ENCODE measurements at regions not wholly inside any gene's neighbourhood (a gene's known extent, or its start where the extent isn't known, plus 50 kb on each side); places are given as distances from the start of the nearest gene placed in this dataset.

DNA sequence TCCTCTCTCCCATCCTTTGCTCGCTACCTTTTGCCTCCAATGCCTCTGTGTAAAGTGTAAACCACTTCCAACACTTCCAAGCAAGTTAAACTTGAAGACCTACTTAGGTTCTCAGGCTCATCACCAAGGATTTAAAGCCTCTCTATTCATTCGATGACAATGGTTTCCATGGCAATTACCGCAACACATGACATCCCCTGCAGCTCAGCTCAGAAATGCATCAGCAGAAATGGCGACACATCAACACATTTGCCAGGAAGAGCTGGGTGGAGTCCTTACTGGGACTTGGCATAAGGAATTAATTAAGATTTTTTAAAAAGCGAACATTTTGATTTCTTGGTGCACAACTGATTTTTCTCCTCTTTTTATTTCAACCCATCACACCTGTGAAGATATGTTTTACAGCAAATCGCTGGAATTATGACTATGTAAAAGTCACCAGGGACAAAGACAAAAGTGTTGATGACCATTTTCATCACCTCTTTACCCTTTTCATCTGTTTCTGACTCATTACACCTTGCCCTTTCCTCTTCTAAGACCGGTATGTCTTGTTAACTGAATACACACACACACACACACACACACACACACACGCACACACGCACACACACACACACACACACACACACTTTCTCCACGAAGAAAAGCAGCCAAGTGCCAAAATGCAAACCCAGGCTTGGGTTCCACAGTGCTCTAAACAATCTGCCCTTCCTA, 453.4 kb upstream of the CELF2 start:
- Mint-ChIP-seq H3K4me3 (no peak overlapping the region), H3K9me3 (peaks cover 5% of the 10 kb centered on the region), H3K4me1 (no peaks in the 10 kb centered on the region), H3K27me3 (peaks cover 32% of the 10 kb centered on the region), H3K36me3 (ENCODE audit: insufficient read depth) (peaks cover 2% of the 10 kb centered on the region), H3K27ac (ENCODE audit: low read depth) (no peak overlapping the region)
- no peak for DNase-seq (ENCODE audit: low spot score in 2 of 2)
- no peak for ATAC-seq (replicated peaks; ENCODE audit: extremely low read depth, poor library complexity, severe bottlenecking)

DNA sequence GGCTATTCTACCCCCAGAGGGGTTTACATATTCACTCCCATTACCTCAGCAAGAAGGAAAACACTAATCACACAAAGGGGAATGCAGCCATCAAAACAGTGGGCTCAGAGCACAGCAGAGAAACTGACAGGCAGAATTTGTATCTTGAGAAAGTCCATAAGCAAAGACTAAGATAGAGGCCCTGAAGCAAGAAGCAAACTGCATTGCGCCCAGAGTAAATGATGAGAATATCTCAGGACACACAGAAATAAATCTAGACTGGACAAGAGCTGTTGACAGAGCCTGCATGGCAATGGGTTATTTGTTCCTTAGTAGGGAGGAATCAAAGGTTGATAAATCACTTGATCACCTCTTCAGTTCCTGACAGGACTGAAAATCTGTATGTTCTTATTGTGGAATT, 440.7 kb upstream of the CELF2 start:
- DNase-seq (ENCODE audit: low spot score in 2 of 2): no peak
- peaks cover 5% of the 10 kb centered on the region for H3K9me3 Mint-ChIP-seq
- peaks cover 9% of the 10 kb centered on the region for H3K27me3 Mint-ChIP-seq
- no peak overlapping the region for H3K4me3 Mint-ChIP-seq
- ATAC-seq (replicated peaks; ENCODE audit: extremely low read depth, poor library complexity, severe bottlenecking): no peak
- no peaks in the 10 kb centered on the region for H3K4me1 Mint-ChIP-seq
- no peak overlapping the region for H3K27ac Mint-ChIP-seq (ENCODE audit: low read depth)
- H3K36me3 Mint-ChIP-seq (ENCODE audit: insufficient read depth): no peaks in the 10 kb centered on the region

GRCh38 chr10:10579709-10580108, 438.0 kb upstream of the CELF2 start:
- no peak overlapping the region for H3K27ac Mint-ChIP-seq (ENCODE audit: low read depth)
- DNase-seq (ENCODE audit: low spot score in 2 of 2) (no peak), ATAC-seq (replicated peaks; ENCODE audit: extremely low read depth, poor library complexity, severe bottlenecking) (no peak)
- no peaks in the 10 kb centered on the region for H3K4me1 Mint-ChIP-seq
- no peaks in the 10 kb centered on the region for H3K36me3 Mint-ChIP-seq (ENCODE audit: insufficient read depth)
- H3K27me3 Mint-ChIP-seq: peaks cover 14% of the 10 kb centered on the region
- no peaks in the 10 kb centered on the region for H3K9me3 Mint-ChIP-seq
- H3K4me3 Mint-ChIP-seq: no peak overlapping the region

- no peak for ATAC-seq (replicated peaks; ENCODE audit: extremely low read depth, poor library complexity, severe bottlenecking)
- H3K27ac Mint-ChIP-seq (ENCODE audit: low read depth): no peak overlapping the region
Measured at GRCh38 chr10:10584161-10584560, 433.5 kb upstream of the CELF2 start.

DNA sequence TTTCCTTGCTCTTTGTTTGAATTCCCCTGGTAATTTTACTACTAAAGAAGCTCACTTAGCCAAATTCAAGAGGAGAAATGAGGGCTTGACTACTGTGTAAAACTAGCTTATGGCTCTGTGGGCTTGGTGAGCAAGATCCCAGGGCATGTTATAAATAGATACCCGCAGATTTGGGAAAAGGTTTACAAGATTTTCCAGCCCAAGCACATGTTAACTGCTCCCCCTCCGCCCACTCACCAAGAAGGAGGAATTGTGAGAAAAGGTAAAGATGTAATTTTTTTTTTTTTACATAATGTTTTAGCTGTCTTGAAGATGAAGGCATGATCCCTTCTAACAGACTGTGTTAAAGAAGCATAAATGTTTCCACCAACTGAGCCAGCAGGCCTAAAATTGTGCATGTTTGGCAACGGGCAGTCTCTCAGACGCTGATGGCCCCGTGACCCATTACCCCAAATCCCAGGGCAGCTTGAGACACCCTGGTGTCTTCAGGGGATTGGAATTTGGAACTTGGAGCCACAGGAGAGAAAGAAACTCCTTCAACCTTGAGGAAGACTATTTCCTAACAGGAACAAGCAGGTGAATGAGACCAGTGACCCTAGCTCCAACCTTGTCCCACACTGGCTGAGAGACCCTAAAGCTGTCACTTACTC, 429.8 kb upstream of the CELF2 start:
- H3K9me3 Mint-ChIP-seq: no peaks in the 10 kb centered on the region
- H3K27me3 Mint-ChIP-seq: peaks cover 37% of the 10 kb centered on the region
- ATAC-seq (replicated peaks; ENCODE audit: extremely low read depth, poor library complexity, severe bottlenecking) (no peak), DNase-seq (ENCODE audit: low spot score in 2 of 2) (no peak)
- no peaks in the 10 kb centered on the region for H3K4me1 Mint-ChIP-seq
- H3K36me3 Mint-ChIP-seq (ENCODE audit: insufficient read depth): no peaks in the 10 kb centered on the region
- H3K27ac Mint-ChIP-seq (ENCODE audit: low read depth): no peak overlapping the region
- no peak overlapping the region for H3K4me3 Mint-ChIP-seq

More at GRCh38 chr10:10584161-10584560, 433.5 kb upstream of the CELF2 start:
- Mint-ChIP-seq H3K4me1 (no peaks in the 10 kb centered on the region), H3K4me3 (no peak overlapping the region), H3K36me3 (ENCODE audit: insufficient read depth) (no peaks in the 10 kb centered on the region), H3K9me3 (no peaks in the 10 kb centered on the region), H3K27me3 (peaks cover 36% of the 10 kb centered on the region)
- no peak for DNase-seq (ENCODE audit: low spot score in 2 of 2)

GRCh38 chr10:10589540-10590303, 427.9 kb upstream of the CELF2 start:
- Mint-ChIP-seq H3K36me3 (ENCODE audit: insufficient read depth) (no peaks in the 10 kb centered on the region), H3K4me3 (no peak overlapping the region), H3K27ac (ENCODE audit: low read depth) (no peak overlapping the region), H3K4me1 (no peaks in the 10 kb centered on the region), H3K9me3 (peaks cover 10% of the 10 kb centered on the region), H3K27me3 (peaks cover 46% of the 10 kb centered on the region)
- ATAC-seq (replicated peaks; ENCODE audit: extremely low read depth, poor library complexity, severe bottlenecking): no peak
- DNase-seq (ENCODE audit: low spot score in 2 of 2): no peak

- no peak for DNase-seq (ENCODE audit: low spot score in 2 of 2)
- ATAC-seq (replicated peaks; ENCODE audit: extremely low read depth, poor library complexity, severe bottlenecking): no peak
- Mint-ChIP-seq H3K36me3 (ENCODE audit: insufficient read depth) (no peaks in the 10 kb centered on the region), H3K4me1 (no peaks in the 10 kb centered on the region), H3K27me3 (peaks cover 38% of the 10 kb centered on the region), H3K27ac (ENCODE audit: low read depth) (no peak overlapping the region), H3K4me3 (no peak overlapping the region), H3K9me3 (peaks cover 10% of the 10 kb centered on the region)
Measured at GRCh38 chr10:10591715-10592341, 425.8 kb upstream of the CELF2 start.

- Mint-ChIP-seq H3K36me3 (ENCODE audit: insufficient read depth) (no peaks in the 10 kb centered on the region), H3K27ac (ENCODE audit: low read depth) (no peak overlapping the region), H3K9me3 (peaks cover 10% of the 10 kb centered on the region), H3K4me3 (no peak overlapping the region), H3K4me1 (no peaks in the 10 kb centered on the region), H3K27me3 (peaks cover 14% of the 10 kb centered on the region)
- ATAC-seq (replicated peaks; ENCODE audit: extremely low read depth, poor library complexity, severe bottlenecking) (no peak), DNase-seq (ENCODE audit: low spot score in 2 of 2) (no peak)
Measured at GRCh38 chr10:10596256-10596655, 421.4 kb upstream of the CELF2 start.

GRCh38 chr10:10598297-10598696, 419.4 kb upstream of the CELF2 start:
- H3K9me3 Mint-ChIP-seq: peaks cover 10% of the 10 kb centered on the region
- no peaks in the 10 kb centered on the region for H3K36me3 Mint-ChIP-seq (ENCODE audit: insufficient read depth)
- DNase-seq (ENCODE audit: low spot score in 2 of 2) (no peak), ATAC-seq (replicated peaks; ENCODE audit: extremely low read depth, poor library complexity, severe bottlenecking) (no peak)
- no peaks in the 10 kb centered on the region for H3K4me1 Mint-ChIP-seq
- no peak overlapping the region for H3K27ac Mint-ChIP-seq (ENCODE audit: low read depth)
- no peak overlapping the region for H3K4me3 Mint-ChIP-seq
- H3K27me3 Mint-ChIP-seq: peaks cover 11% of the 10 kb centered on the region

- Mint-ChIP-seq H3K4me1 (no peaks in the 10 kb centered on the region), H3K27ac (ENCODE audit: low read depth) (no peak overlapping the region), H3K27me3 (no peaks in the 10 kb centered on the region), H3K36me3 (ENCODE audit: insufficient read depth) (no peaks in the 10 kb centered on the region), H3K4me3 (no peak overlapping the region), H3K9me3 (peaks cover 3% of the 10 kb centered on the region)
- DNase-seq (ENCODE audit: low spot score in 2 of 2) (no peak), ATAC-seq (replicated peaks; ENCODE audit: extremely low read depth, poor library complexity, severe bottlenecking) (no peak)
Measured at GRCh38 chr10:10600004-10600403, 417.7 kb upstream of the CELF2 start.

DNA sequence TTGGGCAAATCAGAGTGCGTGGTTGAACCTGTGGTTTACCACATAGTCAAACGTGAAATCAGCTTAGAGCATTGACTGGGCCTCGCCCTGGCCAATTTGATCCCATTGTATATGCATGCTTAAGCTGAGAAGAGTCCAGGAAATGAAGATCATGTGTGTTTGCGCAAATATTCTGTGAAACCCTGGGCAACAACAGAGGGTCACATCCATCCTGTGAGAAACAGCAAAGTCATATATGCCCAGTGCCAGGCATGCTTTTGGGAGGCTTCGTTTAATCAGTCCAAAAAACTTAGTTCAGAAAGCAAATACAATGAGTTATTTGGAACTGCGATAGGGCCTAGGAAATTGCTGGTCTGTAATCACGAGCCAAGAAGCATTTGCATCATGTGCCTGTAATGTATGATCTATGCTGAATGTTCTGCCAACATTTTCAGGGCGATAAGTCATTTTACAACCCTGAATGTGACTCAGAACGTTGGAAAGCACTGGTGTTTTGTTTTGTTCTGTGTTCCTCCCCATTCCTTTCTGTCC, 412.1 kb upstream of the CELF2 start:
- no peak overlapping the region for H3K4me3 Mint-ChIP-seq
- no peak for ATAC-seq (replicated peaks; ENCODE audit: extremely low read depth, poor library complexity, severe bottlenecking)
- DNase-seq (ENCODE audit: low spot score in 2 of 2): no peak

DNA sequence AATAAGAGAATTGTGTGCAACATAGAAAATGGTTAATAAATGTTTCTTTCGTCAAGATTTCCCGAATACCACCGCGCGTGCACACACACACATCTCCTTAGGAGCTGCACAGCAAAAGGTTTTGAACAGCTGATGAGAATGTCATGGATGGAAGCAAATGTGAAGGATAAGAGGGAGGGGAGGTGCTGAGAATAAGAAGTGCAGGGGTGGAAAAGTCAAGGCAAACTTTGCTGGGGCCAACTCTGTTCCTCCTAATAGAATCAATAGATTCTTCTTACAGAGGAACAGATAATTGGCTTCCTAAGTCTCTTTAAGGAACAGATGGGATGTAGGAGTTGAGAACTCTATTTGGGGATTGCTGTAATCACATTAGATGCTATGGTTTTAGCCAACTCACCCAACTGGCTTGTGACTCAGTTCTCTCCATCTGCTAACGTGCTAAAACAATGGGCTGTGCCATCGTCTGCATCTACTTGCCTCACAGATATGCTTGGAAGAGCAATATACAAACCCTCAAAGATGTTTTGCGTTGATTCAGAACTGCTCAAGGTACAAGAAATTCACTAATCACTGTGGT, 408.2 kb upstream of the CELF2 start:
- H3K27ac Mint-ChIP-seq (ENCODE audit: low read depth): no peak overlapping the region
- H3K4me3 Mint-ChIP-seq: no peak overlapping the region
- no peaks in the 10 kb centered on the region for H3K27me3 Mint-ChIP-seq
- DNase-seq (ENCODE audit: low spot score in 2 of 2) (no peak), ATAC-seq (replicated peaks; ENCODE audit: extremely low read depth, poor library complexity, severe bottlenecking) (no peak)
- peaks cover 4% of the 10 kb centered on the region for H3K36me3 Mint-ChIP-seq (ENCODE audit: insufficient read depth)
- no peaks in the 10 kb centered on the region for H3K4me1 Mint-ChIP-seq
- peaks cover 6% of the 10 kb centered on the region for H3K9me3 Mint-ChIP-seq

More for the DNA sequence above, 412.1 kb upstream of the CELF2 start:
- H3K36me3 Mint-ChIP-seq (ENCODE audit: insufficient read depth): no peaks in the 10 kb centered on the region
- no peaks in the 10 kb centered on the region for H3K27me3 Mint-ChIP-seq
- peaks cover 6% of the 10 kb centered on the region for H3K9me3 Mint-ChIP-seq
- no peak overlapping the region for H3K27ac Mint-ChIP-seq (ENCODE audit: low read depth)
- H3K4me1 Mint-ChIP-seq: no peaks in the 10 kb centered on the region
